Erythroblast (primary cell): ENCODE measurements at regions not wholly inside any gene's neighbourhood (a gene's known extent, or its start where the extent isn't known, plus 50 kb on each side); places are given as distances from the start of the nearest gene placed in this dataset.

Source experiments
- GATA1 ChIP-seq: IDR thresholded peaks from 2 replicates; pipeline ENCODE4 v1.6.1; 2011; ENCODE audit warnings: low read depth, mild to moderate bottlenecking, control low read depth, low read length, moderate library complexity
- POLR2A ChIP-seq: IDR thresholded peaks from 2 replicates; pipeline ENCODE4 v1.6.1; 2011; ENCODE audit warnings: mild to moderate bottlenecking, low read length

DNA sequence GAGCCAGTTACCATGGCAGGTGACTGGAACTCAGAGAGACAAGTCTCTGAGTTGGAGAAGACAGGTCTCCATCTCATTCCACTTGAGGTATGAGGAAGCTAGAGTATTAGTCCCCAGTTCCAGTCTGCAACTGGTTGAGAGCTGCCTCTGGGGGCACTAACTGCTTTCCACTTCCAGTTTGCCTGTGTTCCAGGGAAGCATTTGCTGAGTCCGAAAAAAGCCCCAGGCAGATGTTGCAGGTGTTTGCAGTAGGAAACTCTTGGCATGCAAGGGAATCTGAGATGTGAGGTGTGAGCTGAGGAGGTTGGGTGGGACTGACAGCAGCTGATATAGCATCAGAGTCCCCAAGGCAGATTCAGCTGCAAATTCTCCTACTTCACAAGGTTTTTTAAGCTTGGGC, 272.2 kb upstream of the CASK start:
- TF ChIP-seq POLR2A = no peak
- TF ChIP-seq GATA1 = no peak
